GM13977 (cell line): ENCODE measurements at regions not wholly inside any gene's neighbourhood (a gene's known extent, or its start where the extent isn't known, plus 50 kb on each side); places are given as distances from the start of the nearest gene placed in this dataset.

Experiments
- DNase-seq: peaks from one replicate; pipeline ENCODE4 v3.0.0; 2012; ENCODE audit warnings: low spot score
- in situ Hi-C: fragments of 300-500 bp; cut with MboI; formaldehyde crosslinking; loops from one replicate; pipeline ENCODE4 v1.12.0; 2022; ENCODE audit warnings: low sequenced_read_pairs, low pct_unique_long_range_greater_than_20kb, mixed read lengths, inconsistent platforms; ENCODE audit not compliant: unreplicated experiment
- TF ChIP-seq, protein P1 (sequence below): IDR thresholded peaks from 2 replicates; pipeline ENCODE4 v1.5.1; 2012; ENCODE audit warnings: mild to moderate bottlenecking, control low read depth; ENCODE audit not compliant: insufficient read depth; ENCODE audit errors: extremely low read depth, missing control alignments

DNA sequence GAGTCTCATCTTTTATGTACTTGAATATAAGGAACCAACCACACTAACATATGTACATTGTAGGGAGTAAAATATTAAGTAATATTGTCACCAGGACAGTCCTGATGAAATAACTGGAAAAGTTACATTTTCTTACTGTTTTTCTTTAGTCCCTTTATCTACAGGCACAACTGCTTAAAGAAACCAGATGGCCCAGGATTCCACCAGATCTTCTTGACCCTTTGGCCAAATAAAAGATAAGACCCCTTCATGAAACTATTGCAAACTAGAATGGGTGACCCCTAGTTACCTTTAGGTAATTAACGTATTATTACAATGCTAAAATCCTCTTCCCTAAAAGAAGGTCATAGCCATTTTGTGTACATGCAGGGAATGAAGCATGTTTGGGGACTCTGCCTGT is 106.3 kb upstream of the FTMT start:
- no peak for DNase-seq
- in situ Hi-C loops: no loop called here
- TF ChIP-seq, protein P1, sequence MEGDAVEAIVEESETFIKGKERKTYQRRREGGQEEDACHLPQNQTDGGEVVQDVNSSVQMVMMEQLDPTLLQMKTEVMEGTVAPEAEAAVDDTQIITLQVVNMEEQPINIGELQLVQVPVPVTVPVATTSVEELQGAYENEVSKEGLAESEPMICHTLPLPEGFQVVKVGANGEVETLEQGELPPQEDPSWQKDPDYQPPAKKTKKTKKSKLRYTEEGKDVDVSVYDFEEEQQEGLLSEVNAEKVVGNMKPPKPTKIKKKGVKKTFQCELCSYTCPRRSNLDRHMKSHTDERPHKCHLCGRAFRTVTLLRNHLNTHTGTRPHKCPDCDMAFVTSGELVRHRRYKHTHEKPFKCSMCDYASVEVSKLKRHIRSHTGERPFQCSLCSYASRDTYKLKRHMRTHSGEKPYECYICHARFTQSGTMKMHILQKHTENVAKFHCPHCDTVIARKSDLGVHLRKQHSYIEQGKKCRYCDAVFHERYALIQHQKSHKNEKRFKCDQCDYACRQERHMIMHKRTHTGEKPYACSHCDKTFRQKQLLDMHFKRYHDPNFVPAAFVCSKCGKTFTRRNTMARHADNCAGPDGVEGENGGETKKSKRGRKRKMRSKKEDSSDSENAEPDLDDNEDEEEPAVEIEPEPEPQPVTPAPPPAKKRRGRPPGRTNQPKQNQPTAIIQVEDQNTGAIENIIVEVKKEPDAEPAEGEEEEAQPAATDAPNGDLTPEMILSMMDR: no peak

DNA sequence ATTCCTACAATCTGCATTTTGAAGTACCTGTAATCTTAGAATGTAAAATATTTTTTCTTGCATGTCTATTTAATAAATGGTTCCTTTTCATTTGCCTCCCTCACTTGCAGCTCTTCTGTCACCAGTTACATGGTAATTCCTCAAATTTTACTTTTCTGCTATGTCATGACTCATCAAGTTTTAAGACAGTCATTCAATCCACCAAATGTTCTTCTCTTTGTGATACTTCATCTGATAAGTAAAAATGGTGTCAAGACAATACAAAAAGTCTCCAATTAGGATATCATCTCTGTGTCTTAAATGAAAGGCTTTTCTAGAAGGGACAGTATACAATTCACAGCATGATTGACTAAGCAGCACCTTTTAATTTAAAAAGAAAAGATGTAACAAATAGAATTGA is 104.9 kb upstream of the FTMT start:
- no peak for DNase-seq
- TF ChIP-seq, protein P1: no peak
- in situ Hi-C loops: no loop called here

DNA sequence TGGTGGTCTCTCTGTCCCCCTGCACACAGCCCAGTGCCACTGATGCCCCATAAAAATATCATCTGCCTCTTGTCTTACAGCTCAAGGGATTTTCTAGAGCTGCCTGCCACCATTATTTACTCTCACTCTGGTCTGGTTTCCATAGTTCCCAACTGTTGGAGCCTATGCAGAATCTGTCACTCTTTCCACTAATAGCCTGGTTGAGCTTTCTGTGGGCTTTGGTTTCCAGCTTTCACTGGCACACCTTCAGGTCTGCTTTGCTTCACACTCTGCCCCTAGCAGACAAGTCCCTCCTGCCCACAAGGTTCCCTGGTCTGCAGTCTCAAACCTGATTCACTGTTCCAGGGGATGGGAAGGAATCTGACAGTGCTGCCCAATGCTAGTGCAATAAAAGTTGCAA is 103.0 kb upstream of the FTMT start:
- TF ChIP-seq, protein P1: no peak
- no peak for DNase-seq
- in situ Hi-C loops: no loop called here

DNA sequence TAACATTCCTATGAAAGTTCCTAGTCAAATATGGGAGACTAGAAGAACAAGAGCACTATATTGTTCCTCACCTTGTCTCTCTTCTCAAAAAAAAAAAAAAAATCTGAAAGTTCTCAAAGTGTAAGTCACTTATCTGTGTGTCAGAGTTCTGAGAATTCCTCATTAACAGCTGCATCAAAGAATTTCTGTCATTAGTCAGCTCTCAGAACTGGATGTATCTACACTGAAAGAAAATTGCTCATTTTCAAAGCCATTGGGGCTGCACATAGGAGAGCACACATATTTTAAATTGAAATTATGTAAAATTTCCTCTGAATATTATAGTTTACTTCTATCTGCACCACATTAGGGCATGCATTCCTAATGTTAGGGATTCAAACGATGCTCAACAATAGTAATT is 99.5 kb upstream of the FTMT start:
- no peak for DNase-seq
- TF ChIP-seq, protein P1: no peak
- in situ Hi-C loops: no loop called here

DNA sequence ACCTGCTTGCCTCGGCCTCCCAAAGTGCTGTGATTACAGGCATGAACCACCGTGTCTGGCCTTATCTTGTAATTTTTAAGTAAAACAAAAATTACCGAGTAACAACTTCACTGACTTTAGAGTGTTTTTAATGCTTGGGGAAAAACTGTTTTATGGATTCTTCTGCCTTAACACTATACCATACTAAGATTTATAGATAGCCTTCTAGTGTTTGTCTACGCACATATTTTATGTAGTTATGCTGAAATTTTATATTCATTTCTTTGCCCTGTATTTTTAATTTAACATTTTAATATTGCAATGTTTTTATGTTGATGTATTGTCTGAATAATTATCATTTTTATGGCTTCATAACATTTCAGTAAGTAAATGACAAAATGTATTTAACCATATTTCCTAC is 96.4 kb upstream of the FTMT start:
- in situ Hi-C loops: no loop called here
- no peak for DNase-seq
- TF ChIP-seq, protein P1: no peak

DNA sequence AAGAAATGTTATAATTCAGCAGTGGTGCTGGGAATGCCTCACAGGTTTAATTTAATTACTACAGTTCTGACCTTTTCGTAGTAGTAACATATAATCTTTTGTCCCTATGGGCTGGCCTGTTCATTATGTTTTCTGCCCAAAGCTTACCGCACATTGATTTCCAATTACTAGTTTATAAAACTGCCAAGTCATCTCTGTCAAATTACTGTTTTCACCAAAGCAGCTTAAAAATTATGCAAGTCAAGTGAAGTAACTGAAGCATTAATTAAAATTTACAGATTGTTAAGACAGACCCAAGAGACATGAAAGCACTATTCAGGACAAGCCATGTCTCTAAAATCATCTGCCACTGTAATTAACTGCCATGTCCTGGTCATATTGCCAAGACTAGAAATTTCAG is 93.9 kb upstream of the FTMT start:
- no peak for DNase-seq
- in situ Hi-C loops: no loop called here
- TF ChIP-seq, protein P1: no peak

DNA sequence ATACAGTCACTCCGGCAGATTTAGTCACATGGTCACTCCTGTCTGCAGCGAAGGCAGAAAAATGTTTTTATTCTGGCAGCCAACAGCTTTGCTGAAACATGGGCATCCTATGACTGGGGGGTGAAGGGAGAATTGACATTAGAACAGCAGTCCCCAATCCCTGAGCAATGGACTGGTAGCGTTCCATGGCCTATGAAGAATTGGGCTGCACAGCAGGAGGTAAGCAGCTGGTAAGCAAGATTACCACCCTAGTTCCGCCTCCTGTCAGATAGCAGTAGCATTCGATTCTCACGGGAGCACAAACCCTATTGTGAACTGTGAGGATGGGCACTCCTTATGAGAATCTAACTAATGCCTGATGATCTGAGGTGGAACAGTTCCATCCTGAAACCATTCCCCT is 93.1 kb upstream of the FTMT start:
- in situ Hi-C loops: no loop called here
- DNase-seq: no peak
- TF ChIP-seq, protein P1: no peak
